Gastroesophageal sphincter (tissue), 4 donors: ENCODE measurements at regions not wholly inside any gene's neighbourhood (a gene's known extent, or its start where the extent isn't known, plus 50 kb on each side); places are given as distances from the start of the nearest gene placed in this dataset.

Experiments used
- ATAC-seq: fragments of 150-250 bp; one replicate; pipeline ENCODE4 v1.9.1; 2016; ENCODE audit warnings: mild to moderate bottlenecking, moderate library complexity
- H3K27ac ChIP-seq, 4 donors: fragments of 200-600 bp; sonication (generic) in 3 of 4; 1 replicate in 3 of 4; 2 replicates in 1 of 4; pipeline ENCODE4 v1.5.1; 2016 to 2019
- H3K27me3 ChIP-seq: fragments of 200-600 bp; sonication (generic); one replicate; pipeline ENCODE4 v1.5.1; 2019
- H3K36me3 ChIP-seq, 2 donors: fragments of 200-600 bp; sonication (generic); one replicate each; pipeline ENCODE4 v1.5.1; 2019; ENCODE audit warnings: control low read depth in 1 of 2
- H3K4me1 ChIP-seq, 3 donors: fragments of 200-600 bp; sonication (generic); 1 replicate in 2 of 3; 2 replicates in 1 of 3; pipeline ENCODE4 v1.5.1; 2016 to 2019; ENCODE audit warnings: control low read depth in 2 of 3
- H3K4me3 ChIP-seq, 2 donors: fragments of 200-600 bp; sonication (generic); one replicate each; pipeline ENCODE4 v1.5.1; 2019; ENCODE audit warnings: mild to moderate bottlenecking in 1 of 2, moderate library complexity in 1 of 2
- H3K9me3 ChIP-seq, 3 donors: fragments of 200-600 bp; sonication (generic); one replicate each; pipeline ENCODE4 v1.5.1; 2017 to 2019; ENCODE audit warnings: control low read depth in 2 of 3
- CTCF ChIP-seq, 4 experiments: fragments of 200-600 bp in 2 of 4; fragments of 450-650 bp in 2 of 4; sonication (generic) in 1 of 4; IDR thresholded peaks; one replicate each; pipeline ENCODE4 v1.5.1; 2017 to 2019; ENCODE audit warnings: antibody characterized with exemption in 4 of 4, mild to moderate bottlenecking in 2 of 4, moderate library complexity in 2 of 4
- EP300 ChIP-seq: sonication (generic); formaldehyde crosslinking; IDR thresholded peaks from one replicate; pipeline ENCODE4 v1.6.1; 2017; ENCODE audit warnings: antibody characterized with exemption, mild to moderate bottlenecking
- POLR2A ChIP-seq, 2 donors: fragments of 450-650 bp; IDR thresholded peaks; one replicate each; pipeline ENCODE4 v1.6.1; 2017; ENCODE audit warnings: antibody characterized with exemption in 2 of 2, mild to moderate bottlenecking in 2 of 2, moderate library complexity in 1 of 2
- POLR2AphosphoS5 ChIP-seq: sonication (generic); formaldehyde crosslinking; IDR thresholded peaks from one replicate; pipeline ENCODE4 v1.6.1; 2017; ENCODE audit warnings: antibody characterized with exemption
- WGBS, 2 donors: methylation state at CpG; one replicate each; pipeline ENCODE4 v1.1.5; 2018; ENCODE audit warnings: low coverage in 1 of 2; 5-methylcytosine and 5-hydroxymethylcytosine counted together

DNA sequence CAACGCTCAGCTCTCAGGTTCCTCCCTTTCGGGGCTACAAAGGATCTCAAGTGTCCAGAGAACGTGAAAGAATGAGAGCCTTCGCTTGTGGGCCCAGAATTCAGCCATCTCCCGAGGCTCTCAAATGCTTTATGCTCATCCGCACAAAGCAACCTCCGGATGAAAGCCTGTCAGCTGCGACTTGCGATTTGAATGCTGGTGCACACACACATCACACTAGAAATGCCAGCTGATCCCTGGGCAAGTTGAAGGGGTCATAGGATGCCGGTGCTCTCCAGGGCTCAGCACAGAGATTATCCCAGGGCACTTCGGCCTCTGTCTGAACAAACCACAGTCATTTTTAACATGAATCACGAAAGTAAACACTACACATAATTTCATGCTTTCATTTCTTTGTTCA, 141.8 kb upstream of the MYT1L start:
- Histone ChIP-seq H3K4me1 (no peaks in the 10 kb centered on the region), H3K36me3 (no peaks in the 10 kb centered on the region), H3K9me3 (no peaks in the 10 kb centered on the region), H3K27me3 (no peaks in the 10 kb centered on the region), H3K4me3 (no peak overlapping the region), H3K27ac (no peak overlapping the region)
- ATAC-seq: no peak
- no peak for TF ChIP-seq POLR2AphosphoS5
- TF ChIP-seq POLR2A (IDR thresholded peaks at IDR 0.05): no peak
- TF ChIP-seq CTCF (IDR thresholded peaks at IDR 0.05): no peak
- no peak for TF ChIP-seq EP300
- WGBS, 2 donors: 79 to 85% methylated on average over 10 to 12 of the region's 12 CpGs

DNA sequence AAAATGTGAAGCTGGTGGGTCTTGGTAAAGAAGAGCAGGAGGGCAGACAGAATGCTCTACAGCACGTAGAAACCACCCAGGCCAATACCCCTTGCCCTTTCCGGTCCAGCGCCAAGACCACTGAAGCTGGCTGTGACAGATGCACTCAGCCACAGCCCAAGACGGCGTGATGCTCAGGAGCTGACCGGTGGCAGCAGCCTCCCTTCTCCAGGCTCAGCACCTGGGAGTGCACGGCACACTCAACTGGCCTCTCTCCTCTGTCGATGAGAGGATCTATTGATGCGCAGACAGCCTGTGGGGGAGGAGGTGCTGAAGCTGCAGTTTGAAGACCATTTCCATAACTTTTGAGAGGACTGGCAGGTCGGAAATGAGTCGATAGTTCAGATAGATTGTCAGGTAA, 141.0 kb upstream of the MYT1L start:
- no peak for TF ChIP-seq POLR2AphosphoS5
- TF ChIP-seq POLR2A (IDR thresholded peaks at IDR 0.05): no peak
- TF ChIP-seq CTCF (IDR thresholded peaks at IDR 0.05): no peak
- no peak for TF ChIP-seq EP300
- H3K36me3 ChIP-seq: no peaks in the 10 kb centered on the region
- H3K27ac ChIP-seq: no peak overlapping the region
- WGBS, 2 donors: 70 to 100% methylated on average over 2 of the region's 11 CpGs
- H3K27me3 ChIP-seq: no peaks in the 10 kb centered on the region
- no peak overlapping the region for H3K4me3 ChIP-seq
- H3K4me1 ChIP-seq: no peaks in the 10 kb centered on the region
- no peaks in the 10 kb centered on the region for H3K9me3 ChIP-seq
- ATAC-seq: no peak

DNA sequence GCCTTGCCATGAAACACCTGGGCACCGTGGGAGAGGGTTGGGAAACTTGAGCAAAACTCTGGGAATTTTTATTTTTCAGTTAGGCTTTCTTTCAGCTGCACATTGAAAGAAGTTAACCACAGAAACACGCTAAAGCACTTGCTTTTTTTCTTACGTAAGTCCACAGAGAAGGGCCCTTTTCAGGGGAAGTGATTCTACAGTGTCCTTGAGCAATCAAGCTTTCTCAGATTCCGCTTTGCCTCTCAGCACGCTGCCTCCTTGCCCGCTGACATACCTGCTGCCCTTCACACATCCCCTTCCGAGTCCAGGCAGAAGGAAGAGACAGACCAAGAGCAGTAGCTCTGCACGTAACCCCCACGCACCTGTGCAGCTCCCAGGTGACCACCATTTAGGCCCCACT, 135.5 kb upstream of the MYT1L start:
- Histone ChIP-seq H3K9me3 (no peaks in the 10 kb centered on the region), H3K36me3 (no peaks in the 10 kb centered on the region), H3K27me3 (no peaks in the 10 kb centered on the region), H3K4me1 (no peaks in the 10 kb centered on the region), H3K4me3 (no peak overlapping the region), H3K27ac (no peak overlapping the region)
- no peak for ATAC-seq
- TF ChIP-seq EP300 (no peak), POLR2A (IDR thresholded peaks at IDR 0.05) (no peak)
- 75 to 87% methylated on average over 5 to 9 of the region's 9 CpGs for WGBS, 2 donors

- Histone ChIP-seq H3K4me1 (no peaks in the 10 kb centered on the region), H3K27ac (no peak overlapping the region), H3K9me3 (no peaks in the 10 kb centered on the region), H3K36me3 (no peaks in the 10 kb centered on the region), H3K27me3 (no peaks in the 10 kb centered on the region), H3K4me3 (no peak overlapping the region)
- WGBS, 2 donors: 64 to 73% methylated on average over 5 to 6 of the region's 6 CpGs
- no peak for ATAC-seq
- no peak for TF ChIP-seq POLR2A (IDR thresholded peaks at IDR 0.05)
- no peak for TF ChIP-seq CTCF (IDR thresholded peaks at IDR 0.05)
- TF ChIP-seq POLR2AphosphoS5: no peak
- TF ChIP-seq EP300: no peak
These were observed 133.6 kb upstream of the MYT1L start for GRCh38 chr2:2464643-2465042.

GRCh38 chr2:2464094-2464493, 133.0 kb upstream of the MYT1L start:
- H3K27me3 ChIP-seq: no peaks in the 10 kb centered on the region
- no peak for ATAC-seq
- H3K9me3 ChIP-seq: no peaks in the 10 kb centered on the region
- WGBS, 2 donors: no CpG with 5 or more reads among the region's 12 CpGs
- no peaks in the 10 kb centered on the region for H3K36me3 ChIP-seq
- no peaks in the 10 kb centered on the region for H3K4me1 ChIP-seq
- TF ChIP-seq POLR2AphosphoS5 (no peak), CTCF (IDR thresholded peaks at IDR 0.05) (no peak), EP300 (no peak), POLR2A (IDR thresholded peaks at IDR 0.05) (no peak)
- H3K4me3 ChIP-seq: no peak overlapping the region
- no peak overlapping the region for H3K27ac ChIP-seq

DNA sequence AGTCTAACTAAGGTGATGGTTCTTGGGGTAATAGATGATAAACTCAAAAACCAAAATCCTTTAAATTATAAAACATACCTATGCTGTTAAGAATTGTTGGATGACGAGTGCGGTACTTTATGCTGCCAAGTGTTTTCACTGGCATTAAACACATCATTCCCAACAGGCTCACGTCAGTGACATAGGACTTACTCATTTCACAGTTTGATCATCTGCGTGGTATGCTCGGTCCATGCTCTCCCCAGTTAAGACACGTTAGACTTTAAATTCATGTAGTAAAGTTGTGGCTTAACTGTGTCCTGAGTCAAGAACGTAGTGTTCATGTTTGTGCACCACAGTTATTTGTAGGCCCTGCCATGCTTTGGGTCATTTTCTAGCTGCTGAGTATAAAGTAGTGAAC, 125.6 kb upstream of the MYT1L start:
- TF ChIP-seq CTCF (IDR thresholded peaks at IDR 0.05) (no peak), POLR2A (IDR thresholded peaks at IDR 0.05) (no peak), POLR2AphosphoS5 (no peak), EP300 (no peak)
- no peak for ATAC-seq
- Histone ChIP-seq H3K27me3 (peaks cover 4% of the 10 kb centered on the region), H3K27ac (no peak overlapping the region), H3K9me3 (no peaks in the 10 kb centered on the region), H3K36me3 (no peaks in the 10 kb centered on the region), H3K4me3 (no peak overlapping the region), H3K4me1 (no peaks in the 10 kb centered on the region)
- 72 to 75% methylated on average over 6 to 7 of the region's 7 CpGs for WGBS, 2 donors
